HEK293T (cell line): ENCODE measurements at regions not wholly inside any gene's neighbourhood (a gene's known extent, or its start where the extent isn't known, plus 50 kb on each side); places are given as distances from the start of the nearest gene placed in this dataset.

Experiments
- HDGF ChIP-seq: fragments of 450-650 bp; IDR thresholded peaks from 2 replicates; pipeline ENCODE4 v1.6.1; 2017; ENCODE audit warnings: antibody characterized with exemption, borderline replicate concordance
- LEF1 ChIP-seq: fragments of 450-650 bp; IDR thresholded peaks from 2 replicates; pipeline ENCODE4 v1.6.1; 2017; ENCODE audit warnings: mild to moderate bottlenecking, borderline replicate concordance
- SUZ12 ChIP-seq: fragments of 450-650 bp; IDR thresholded peaks from 2 replicates; pipeline ENCODE4 v1.6.1; 2016; ENCODE audit warnings: mild to moderate bottlenecking

DNA sequence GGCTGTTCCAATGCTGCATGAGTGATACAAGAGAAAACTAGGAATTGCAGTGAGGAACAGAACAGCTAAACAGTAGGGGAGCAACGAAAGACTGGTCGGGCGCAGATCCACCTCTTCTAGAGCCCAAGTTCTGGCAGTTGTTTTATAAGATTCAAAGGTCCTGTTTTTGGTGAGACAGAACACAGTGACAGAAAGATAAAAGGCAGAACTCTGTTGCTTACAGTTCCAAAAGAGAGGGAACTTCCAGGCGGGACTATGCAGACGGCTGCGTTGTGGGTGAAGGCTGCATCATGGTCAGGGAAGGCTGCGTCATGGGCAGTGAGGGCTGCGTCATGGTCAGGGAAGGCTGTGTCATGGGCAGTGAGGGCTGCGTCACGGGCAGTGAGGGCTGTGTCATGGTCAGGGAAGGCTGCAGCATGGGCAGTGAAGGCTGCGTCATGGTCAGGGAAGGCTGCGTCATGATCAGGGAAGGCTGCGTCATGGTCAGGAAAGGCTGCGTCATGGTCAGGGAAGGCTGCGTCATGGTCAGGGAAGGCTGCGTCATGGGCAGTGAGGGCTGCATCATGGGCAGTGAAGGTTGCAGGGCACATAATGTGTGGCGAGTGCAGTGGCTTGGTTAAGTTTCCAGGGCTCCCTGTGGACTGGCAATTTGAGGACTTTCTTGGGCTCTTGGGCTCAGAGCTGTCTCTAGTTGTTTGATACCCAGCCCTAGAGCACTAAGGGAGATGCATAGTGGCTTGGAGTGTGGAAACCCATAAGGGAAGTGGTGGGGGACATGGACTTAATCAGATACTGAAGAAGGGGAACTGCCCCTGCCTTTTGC lies 619.9 kb downstream of the AACS start:
- TF ChIP-seq SUZ12 (no peak), LEF1 (no peak), HDGF (no peak)
